HG03066 (cell line): ENCODE measurements at regions not wholly inside any gene's neighbourhood (a gene's known extent, or its start where the extent isn't known, plus 50 kb on each side); places are given as distances from the start of the nearest gene placed in this dataset.

Experiments
- ATAC-seq: cut with Tn5 transposase; IDR thresholded peaks from one replicate; pipeline ENCODE4 v1.9.1; 2021; ENCODE audit warnings: low read depth; ENCODE audit not compliant: unreplicated experiment

DNA sequence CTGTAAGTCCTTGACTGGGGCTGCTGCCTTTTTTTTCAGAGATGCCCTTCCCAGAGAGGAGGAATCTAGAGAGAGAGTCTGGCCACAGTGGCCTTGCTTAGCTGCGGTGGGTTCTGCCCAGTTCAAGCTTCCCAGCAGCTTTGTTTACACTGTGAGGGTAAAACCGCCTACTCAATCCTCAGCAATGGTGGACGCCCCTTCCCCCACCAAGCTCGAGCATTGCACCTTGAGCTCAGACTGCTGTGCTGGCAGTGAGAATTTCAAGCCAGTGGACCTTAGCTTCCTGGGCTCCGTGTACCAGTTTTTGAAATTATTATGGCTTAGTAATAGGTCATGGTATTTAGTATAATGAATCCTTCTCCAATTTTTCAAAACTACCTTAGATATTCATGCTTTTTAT, 395.4 kb downstream of the NPIPA7 start:
- ATAC-seq: no peak

DNA sequence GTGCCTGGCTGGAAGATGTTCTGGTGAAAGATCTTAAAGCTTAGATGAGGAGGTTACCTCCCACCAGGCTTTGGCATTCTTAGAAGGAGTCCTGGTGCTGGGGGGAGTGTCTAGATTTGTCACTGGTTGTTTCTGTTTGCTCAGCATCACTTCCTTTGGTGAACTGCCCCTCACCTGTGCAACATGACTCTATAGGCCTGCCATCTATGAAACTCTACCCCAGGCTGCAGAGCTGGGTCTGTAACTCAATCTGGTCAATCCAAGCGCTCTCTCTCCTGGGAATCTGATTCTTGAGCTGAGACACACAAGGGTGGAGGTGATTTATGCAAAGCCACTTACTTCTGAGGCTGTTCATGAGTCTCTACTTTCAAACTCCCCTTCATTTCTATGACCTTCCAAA, 399.4 kb downstream of the NPIPA7 start:
- no peak for ATAC-seq

DNA sequence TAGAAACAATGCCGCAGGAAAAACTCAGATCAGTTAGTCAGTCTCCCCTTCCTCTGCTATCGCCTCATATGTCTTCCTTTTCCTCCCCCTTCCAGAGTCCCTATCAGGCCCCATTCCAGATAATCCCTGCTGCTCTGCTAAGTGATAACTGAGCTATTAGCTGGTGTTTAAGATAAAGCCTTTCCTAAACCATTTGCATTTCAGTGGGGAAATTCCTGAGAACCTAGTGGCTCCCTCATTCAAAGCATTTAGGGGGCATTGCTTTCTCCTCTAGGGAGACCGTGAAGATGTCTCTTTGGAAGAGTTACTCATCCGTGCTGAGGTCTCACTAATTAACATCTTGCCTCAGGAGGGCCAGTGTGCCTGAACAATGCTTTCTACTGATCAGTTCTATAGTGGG, 401.6 kb downstream of the NPIPA7 start:
- ATAC-seq: no peak

DNA sequence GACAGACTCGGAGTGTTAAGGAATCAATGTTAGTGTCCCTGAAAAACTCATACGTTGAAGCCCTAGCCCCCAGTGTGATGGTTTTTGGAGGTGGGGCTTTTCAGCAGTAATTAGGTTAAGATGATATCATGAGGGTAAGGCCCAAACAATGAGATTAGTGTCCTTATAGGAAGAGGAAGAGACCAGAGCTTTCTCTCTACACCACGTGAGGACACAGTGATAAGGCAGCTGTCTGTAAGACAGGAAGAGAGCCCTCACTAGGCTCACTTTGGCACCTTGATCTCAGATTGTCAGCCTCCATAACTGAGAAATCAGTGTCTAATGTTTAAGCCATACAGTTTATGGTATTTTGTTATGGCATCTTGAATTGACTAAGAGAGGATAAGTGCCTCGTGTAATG, 403.2 kb downstream of the NPIPA7 start:
- no peak for ATAC-seq

DNA sequence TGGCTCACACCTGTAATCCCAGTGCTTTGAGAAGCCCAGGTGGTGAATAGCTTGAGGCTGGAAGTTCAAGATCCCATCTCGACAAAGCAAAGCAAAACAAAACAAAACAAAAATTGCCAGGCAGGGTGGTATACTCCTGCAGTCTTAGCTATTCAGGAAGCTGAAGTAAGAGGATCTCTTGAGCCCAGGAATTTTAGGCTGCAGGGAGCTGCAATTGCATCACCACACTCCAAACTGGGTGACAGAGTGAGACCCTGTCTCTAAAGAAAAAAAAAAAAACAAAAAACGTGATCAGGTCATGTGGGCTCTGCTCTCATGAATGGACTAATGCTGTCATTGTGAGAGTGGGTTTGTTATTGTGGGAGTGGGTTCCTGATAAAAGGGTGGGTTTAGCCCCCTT, 409.1 kb downstream of the NPIPA7 start:
- no peak for ATAC-seq

DNA sequence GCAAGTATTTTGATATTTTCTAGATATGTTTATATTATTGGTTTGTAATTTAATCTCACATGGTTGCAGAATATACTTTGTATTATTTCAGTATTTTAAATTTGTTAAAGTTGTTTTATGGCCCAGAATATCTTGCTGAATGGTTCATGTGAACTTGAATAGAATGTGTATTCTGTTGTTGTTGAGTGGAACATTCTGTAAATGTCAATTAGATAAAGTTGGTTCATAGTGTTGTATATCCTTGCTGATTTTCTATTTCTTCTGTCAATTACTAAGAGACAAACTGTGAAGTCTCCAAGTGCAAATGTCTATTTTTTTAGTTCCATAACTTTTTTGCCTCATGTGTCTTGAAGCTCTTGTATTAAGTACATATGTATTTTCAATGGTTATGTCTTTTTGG, 411.7 kb downstream of the NPIPA7 start:
- ATAC-seq: no peak

DNA sequence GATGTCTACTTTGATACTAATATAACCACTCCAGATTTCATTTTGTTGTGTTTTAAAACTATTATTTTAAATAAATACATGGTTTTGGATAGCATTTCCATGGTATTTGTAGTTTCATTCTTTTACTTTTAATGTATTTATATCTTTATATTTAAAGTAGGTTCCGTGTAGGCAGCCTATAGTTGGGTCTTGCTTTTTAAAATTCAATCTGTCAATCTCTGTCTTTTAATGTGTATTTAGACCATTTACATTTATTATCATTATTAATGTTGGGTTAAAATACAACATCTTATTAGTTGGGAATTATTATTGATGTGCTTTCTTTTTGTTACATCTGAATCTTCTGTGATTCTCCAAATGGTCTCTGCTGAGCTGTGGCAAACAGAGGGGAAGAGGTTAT, 412.1 kb downstream of the NPIPA7 start:
- ATAC-seq: no peak

DNA sequence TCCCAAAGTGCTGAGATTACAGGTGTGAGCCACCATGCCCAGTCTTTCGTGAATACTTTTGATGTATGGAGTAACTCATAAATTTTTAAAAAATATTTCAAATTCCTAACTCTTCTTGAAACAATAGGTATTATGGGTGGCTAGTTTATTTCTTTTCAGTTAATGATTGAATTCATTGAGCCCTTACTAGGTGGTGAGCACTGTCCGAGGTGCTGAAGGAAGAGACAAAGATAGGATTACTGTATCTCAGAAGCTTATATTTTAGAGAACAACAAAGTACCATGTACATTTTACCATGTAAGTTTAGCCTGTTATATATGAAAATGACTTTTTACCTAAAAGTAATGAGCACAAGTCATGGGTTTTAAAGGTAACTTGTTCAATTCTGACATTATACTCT, 418.3 kb downstream of the NPIPA7 start:
- ATAC-seq: no peak

DNA sequence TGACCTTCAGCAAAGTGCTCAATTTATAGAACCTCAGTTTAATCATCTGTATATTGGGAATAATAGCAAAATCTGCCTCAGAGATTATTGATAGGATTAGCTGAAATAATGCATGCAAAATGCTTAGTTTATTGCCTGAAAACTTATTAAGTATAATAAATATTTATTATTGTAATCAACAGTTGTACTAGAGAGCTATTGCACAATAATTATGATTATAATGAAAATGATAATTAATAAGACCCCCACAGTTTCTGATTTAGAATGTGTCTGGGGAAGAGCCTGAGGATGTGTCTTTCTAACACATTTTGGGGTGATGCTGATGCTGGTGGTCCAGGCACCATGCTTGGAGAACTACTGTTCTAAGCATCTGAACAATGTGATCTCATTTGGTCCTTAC, 419.6 kb downstream of the NPIPA7 start:
- no peak for ATAC-seq

DNA sequence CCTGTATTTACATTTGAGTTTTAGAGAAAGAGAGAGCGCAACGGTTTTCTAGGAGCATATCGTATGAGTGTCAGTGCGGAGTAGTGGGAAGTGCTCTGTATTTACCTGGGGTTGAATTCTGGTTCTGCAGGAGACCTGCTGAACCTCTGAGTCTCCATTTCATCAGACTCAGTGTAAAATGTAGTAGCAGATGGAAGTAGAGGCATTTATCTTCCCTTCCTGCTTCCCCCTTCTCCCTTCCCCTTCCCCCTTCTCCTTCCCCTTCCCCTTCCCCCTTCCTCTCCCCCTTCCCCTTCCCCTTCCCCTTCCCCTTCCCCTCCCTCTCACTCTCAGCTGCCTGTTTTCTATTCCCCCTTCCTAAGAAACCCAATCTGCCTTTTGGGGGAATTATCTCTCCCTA, 426.9 kb downstream of the NPIPA7 start:
- ATAC-seq: no peak

DNA sequence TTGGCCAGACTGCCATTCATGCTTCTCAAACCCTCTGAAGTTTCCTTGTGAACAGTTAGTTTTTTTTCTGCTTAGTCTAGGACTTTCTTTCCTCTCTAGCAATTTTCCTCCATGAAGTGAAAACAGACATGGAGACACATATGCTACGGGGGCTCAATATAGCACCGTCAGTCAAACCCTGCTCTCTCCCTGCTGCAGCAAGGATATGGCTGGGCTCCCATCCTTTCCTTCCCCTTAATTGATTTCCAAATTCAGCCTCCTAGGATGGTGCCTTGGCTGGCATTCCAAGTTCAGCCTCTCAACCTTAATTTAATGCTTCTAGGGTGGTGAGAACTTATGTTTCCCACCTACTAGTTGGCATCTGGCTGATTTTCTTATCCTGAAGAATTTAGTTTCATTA, 436.7 kb downstream of the NPIPA7 start:
- no peak for ATAC-seq

DNA sequence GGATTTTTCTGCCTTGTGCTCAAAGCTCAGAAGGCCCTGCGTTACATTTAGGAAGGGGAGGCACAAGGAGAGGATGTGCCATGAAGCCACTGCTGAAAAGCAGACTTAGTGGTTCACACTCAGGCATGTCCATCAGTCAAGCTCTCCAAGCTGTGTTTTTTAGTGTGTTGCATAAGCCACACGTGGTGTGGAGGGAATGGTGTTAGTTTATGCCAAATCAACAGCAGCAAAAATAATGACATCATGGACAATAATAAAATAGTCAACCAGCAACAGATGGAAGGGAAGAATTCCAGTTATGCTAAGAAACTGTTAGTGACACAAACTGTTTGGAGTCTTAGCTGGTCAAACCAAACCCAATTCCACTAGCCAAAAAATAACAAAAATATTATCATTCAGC, 438.3 kb downstream of the NPIPA7 start:
- no peak for ATAC-seq

DNA sequence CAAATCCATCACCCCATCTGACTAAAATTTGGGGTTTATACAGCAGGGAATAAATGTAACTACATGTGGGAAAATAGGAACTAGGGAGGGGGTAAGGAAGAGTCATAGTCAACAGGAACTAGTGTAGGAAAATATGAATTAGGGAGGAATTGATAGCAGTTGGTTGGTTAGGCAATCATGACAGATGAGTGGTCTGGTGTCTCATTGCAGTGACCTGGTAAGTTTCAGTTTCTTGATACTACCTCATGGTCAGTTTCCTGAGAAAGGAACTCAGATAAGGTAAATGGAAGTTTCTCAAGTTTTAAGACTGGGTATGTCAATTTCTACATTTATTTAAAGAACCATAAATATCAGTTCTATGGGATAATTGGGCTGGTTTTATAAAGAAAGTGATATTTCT, 442.3 kb downstream of the NPIPA7 start:
- no peak for ATAC-seq

DNA sequence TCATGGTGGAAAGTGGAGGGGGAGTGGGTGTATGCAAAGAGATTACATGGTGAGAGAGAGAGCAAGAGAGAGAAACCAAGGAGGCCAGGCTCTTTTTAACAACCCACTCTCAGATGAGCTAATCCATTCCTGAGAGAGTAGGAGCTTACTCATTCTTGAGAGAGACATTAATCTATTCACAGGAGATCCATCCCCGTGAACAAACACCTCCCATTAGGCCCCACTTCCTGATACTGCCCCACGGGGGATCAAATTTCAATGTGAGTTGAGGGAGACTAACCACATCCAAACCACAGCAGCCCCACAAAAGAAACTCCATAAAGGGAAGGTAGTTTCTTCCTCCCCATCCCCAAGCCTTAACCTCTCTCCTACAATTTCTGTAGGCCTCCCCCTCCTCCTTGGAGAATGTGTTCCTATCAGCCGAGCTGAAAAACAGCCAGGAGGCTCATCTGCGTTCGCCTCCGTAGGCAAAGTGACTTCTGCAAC, 450.0 kb downstream of the NPIPA7 start:
- ATAC-seq: no peak

DNA sequence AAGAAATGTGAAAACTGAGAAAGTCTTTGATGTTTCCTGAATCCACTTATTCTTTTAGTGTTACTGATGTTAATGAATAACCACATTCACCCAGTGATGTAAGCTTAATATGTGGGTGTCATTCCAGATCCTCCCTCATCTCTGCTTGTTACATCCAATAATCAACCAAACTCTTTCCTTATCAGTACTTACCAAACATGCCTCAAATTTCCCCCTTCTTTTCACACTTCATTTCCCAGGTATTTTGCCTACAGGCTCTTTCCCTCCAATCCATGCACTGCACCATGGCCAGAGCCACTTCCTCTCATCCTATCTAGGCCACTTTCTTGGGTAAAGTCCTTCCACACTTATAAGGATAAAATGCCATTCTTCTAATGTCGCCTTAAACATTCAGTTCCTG, 451.5 kb downstream of the NPIPA7 start:
- ATAC-seq: no peak

DNA sequence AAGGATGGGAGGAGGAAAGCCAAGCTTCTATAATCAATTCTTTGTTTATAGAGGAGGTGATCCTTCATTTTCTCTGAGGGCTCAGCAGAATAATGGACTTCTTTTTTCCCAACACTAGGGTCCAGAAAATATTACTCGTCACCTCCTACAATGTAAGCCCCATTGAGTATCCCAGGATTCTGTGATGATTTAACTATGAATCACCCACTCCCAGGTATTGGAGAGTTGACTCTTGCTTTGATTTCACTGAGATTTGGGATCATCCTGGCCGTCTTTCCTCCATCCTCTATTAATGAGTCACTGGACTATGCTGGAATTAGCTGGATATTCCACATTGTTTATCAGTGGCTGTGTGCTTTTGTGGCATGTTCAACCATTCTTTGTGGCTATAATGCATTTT, 452.0 kb downstream of the NPIPA7 start:
- no peak for ATAC-seq

DNA sequence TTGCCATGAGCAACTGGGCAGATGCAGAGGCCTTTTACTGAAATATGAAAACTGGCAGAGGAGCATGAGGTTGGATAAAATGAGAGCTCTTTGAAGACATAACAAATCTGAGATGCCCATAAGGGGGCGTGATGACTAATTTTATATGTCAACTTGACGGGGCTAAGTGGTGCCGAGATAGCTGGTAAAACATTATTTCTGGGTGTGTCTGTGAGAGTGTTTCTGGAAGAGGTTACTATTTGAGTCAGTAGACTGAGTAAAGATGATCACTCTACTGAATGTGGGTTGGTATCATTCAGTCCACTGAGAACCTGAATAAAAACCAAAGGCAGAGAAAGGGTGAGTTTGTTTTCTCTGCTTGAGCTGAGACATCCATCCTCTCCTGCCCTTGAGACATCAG, 454.2 kb downstream of the NPIPA7 start:
- ATAC-seq: no peak

DNA sequence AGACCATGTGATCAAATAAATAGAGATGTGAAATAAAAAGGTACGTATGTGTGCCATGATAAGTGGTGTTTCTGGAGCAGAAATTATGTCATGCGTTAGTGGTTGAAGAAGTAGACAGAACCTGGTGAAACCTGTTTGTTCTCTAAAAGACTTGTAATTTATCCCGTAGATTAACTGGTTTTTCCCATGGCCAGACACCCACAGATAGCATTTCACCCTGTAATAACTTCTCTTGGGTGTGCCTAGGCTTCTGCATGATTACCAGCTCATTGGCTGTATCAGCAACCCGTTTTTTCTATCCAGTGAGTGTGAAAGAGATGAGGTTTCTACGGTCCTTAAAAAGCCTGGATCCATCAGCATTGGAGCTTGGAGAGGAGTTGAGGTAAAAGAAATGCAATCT, 471.3 kb downstream of the NPIPA7 start:
- ATAC-seq: no peak

DNA sequence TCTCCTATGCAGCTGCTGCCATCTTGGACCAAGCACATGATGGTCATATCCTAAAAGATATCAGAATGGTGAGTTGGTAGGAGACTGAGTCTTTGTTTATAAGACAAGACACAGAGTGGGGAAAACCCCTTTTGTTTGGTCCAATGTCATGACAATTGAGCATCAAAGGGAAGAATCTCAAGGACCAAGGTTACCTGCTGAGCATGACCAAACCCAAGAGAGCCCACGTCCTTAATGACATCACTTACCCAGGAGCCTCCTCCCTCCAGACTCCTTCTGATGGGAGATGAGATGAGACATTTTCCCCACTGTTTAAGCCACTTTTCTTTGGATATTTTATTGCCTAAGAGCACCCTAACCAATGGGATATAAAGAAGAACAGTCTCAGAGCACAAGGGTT, 478.1 kb downstream of the NPIPA7 start:
- ATAC-seq: no peak

DNA sequence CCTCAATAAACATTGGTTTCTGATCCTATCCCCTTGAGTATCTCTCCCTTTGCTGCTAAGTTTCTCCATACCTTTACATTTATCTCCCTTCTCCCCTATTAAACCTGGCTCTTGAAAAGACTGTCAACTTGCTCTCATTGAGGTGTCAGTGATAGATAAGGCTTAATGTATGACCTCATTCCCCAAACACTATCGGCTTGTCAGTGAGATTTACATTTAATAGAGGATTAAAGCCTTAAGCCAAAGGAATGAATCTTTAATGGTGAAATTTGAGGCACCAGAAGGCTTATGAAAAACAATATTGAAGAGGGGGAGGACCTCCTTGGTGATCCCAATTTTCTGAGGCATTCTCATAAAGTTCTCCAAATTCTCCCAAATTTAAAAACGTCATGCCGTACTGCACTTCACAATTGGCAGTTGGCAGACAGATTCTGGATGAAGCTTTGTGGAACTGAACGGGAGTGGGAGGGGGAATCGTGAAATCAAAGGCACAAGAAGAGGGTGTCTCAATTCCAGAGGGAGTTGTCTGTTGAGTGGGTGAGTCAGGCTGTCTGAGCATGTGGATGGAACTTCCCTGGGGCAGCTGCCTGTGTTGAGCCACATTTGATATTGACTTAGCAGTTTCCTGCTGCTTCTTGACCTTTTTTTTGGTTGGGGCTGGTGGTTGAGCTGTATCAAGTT, 478.8 kb downstream of the NPIPA7 start:
- no peak for ATAC-seq

DNA sequence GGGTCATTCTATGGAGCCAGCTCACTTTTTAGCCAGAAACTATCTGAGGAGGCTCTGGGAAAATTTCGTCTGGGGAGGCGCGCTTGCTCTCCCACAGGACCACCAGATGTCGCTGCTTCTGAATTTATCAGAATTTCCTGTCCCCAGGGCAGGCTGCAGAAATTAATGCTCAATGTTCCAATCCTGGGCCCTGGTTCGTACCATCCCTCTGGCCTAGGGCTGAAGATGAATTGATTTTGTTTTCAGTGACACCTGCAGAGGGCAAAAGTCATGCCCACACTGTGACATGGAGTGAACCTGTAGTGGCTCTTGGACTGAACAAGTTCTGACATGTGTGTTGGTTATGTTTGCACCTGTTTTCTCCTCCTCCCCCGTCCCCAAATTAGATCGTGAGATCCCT, 482.6 kb downstream of the NPIPA7 start:
- no peak for ATAC-seq

DNA sequence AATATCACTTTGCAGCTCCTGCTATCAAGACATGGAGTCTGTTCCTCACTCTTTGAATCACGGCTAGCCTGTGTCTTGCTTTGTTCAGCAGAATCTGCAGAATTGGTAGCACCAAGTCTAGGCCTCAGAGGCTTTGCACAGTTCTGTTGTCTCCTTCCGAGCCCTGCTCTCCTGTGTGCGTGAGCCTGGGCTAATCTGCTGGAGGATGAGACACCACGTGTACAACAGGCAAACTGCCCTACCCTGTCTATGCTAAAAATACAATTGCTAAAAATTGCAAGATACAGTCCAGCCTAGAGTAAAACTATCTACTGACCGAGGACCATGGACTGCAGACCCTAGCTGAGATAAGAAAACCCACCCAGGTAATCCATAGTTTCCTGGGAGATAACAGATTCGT, 484.7 kb downstream of the NPIPA7 start:
- ATAC-seq: no peak

DNA sequence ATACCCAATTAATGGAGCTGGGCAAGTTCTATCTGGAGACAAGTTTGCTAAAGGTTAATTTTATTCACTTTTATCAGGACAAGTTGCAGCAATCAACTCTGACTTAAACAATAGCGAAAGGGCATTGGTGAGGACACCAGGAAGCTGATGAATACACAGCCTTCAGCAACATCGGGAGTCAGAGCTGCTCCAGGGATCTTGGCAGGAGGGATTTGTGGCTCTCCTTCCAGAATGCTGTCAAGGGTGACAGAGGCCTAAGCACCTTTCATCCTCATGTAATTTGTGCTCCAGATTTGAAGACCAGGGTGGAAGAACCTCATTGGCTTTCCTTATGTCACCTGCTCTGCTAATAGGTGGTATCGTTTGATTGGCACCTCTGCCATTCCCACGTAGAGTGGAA, 485.6 kb downstream of the NPIPA7 start:
- ATAC-seq: no peak
